IMR-90 (cell line): ENCODE measurements at regions not wholly inside any gene's neighbourhood (a gene's known extent, or its start where the extent isn't known, plus 50 kb on each side); places are given as distances from the start of the nearest gene placed in this dataset.

Source experiments
- ATAC-seq: fragments of 200-7000 bp; cut with Tn5 transposase; 2 replicates; pipeline ENCODE4 v1.9.1; 2020; ENCODE audit warnings: low read depth, mild to moderate bottlenecking, moderate library complexity
- BruUV-seq: library from RNA; stranded (reverse); fragments of 400-500 nt; replicated peaks from 2 replicates; lab custom pipeline; 2021; lab: Mats Ljungman, UMichigan
- CTCF ChIA-PET: fragments of 300-600 bp; formaldehyde crosslinking; extraction: SDS; loops from one replicate; lab custom pipeline; 2021; ENCODE audit warnings: antibody characterized with exemption; lab: Yijun Ruan, JAX
- POLR2A ChIA-PET: fragments of 300-600 bp; sonication (Branson Sonifier 250); formaldehyde crosslinking; loops from one replicate; lab custom pipeline; 2022; ENCODE audit warnings: antibody characterized with exemption; ENCODE audit not compliant: unreplicated experiment; lab: Charles Lee
- DNase-seq: peaks from one replicate; pipeline ENCODE4 v3.0.0; 2013
- H2AFZ ChIP-seq: replicated peaks from 2 replicates; pipeline ENCODE3; 2013; ENCODE audit warnings: low read length, mild to moderate bottlenecking; ENCODE audit not compliant: poor library complexity
- H2AK5ac ChIP-seq: 2 replicates; pipeline ENCODE4 v1.6.1; 2013; ENCODE audit warnings: low read depth, low read length, inconsistent platforms
- H2AK9ac ChIP-seq: replicated peaks from 2 replicates; pipeline ENCODE3; 2013; ENCODE audit warnings: mild to moderate bottlenecking, low read depth, low read length, moderate library complexity; ENCODE audit not compliant: poor library complexity
- H2BK120ac ChIP-seq: 2 replicates; pipeline ENCODE4 v1.6.1; 2013; ENCODE audit warnings: low read depth, low read length, inconsistent platforms
- H2BK15ac ChIP-seq: 3 replicates; pipeline ENCODE4 v1.6.1; 2013; ENCODE audit warnings: low read depth, low read length, inconsistent platforms
- H2BK20ac ChIP-seq: 2 replicates; pipeline ENCODE4 v1.6.1; 2013; ENCODE audit warnings: low read depth, mild to moderate bottlenecking, inconsistent platforms, low read length, moderate library complexity
- H2BK5ac ChIP-seq: 2 replicates; pipeline ENCODE4 v1.6.1; 2013; ENCODE audit warnings: mild to moderate bottlenecking, low read depth, low read length, inconsistent platforms; ENCODE audit not compliant: poor library complexity, severe bottlenecking
- H3K14ac ChIP-seq: replicated peaks from 2 replicates; pipeline ENCODE4 v1.6.1; 2013; ENCODE audit warnings: low read depth, low read length, inconsistent platforms
- H3K18ac ChIP-seq: 2 replicates; pipeline ENCODE4 v1.6.1; 2013; ENCODE audit warnings: low read depth, low read length, control low read depth
- H3K23ac ChIP-seq: 2 replicates; pipeline ENCODE4 v1.6.1; 2013; ENCODE audit warnings: low read depth, low read length, inconsistent platforms
- H3K27ac ChIP-seq: 2 replicates; pipeline ENCODE4 v1.5.1; 2013; ENCODE audit warnings: mild to moderate bottlenecking, control low read depth, low read length; ENCODE audit not compliant: insufficient read depth
- H3K27me3 ChIP-seq: 2 replicates; pipeline ENCODE4 v1.6.1; 2013; ENCODE audit warnings: low read length; ENCODE audit not compliant: control insufficient read depth, insufficient read depth
- H3K36me3 ChIP-seq: 2 replicates; pipeline ENCODE4 v1.6.1; 2013; ENCODE audit warnings: low read length, mixed read lengths; ENCODE audit not compliant: control insufficient read depth, insufficient read depth
- H3K4ac ChIP-seq: 2 replicates; pipeline ENCODE4 v1.6.1; 2013; ENCODE audit warnings: low read depth, low read length, inconsistent platforms
- H3K4me1 ChIP-seq: 2 replicates; pipeline ENCODE4 v1.6.1; 2013; ENCODE audit warnings: low read length, mixed read lengths; ENCODE audit not compliant: control insufficient read depth, insufficient read depth
- H3K4me2 ChIP-seq: 2 replicates; pipeline ENCODE4 v1.6.1; 2013; ENCODE audit warnings: low read depth, mild to moderate bottlenecking, control low read depth, low read length, moderate library complexity
- H3K4me3 ChIP-seq: 2 replicates; pipeline ENCODE4 v1.5.1; 2013; ENCODE audit warnings: low read depth, mild to moderate bottlenecking, control low read depth, low read length, moderate library complexity; ENCODE audit not compliant: insufficient read depth
- H3K56ac ChIP-seq: 2 replicates; pipeline ENCODE4 v1.6.1; 2013; ENCODE audit warnings: low read length, inconsistent platforms; ENCODE audit not compliant: insufficient read depth; ENCODE audit errors: extremely low read depth
- H3K79me1 ChIP-seq, 2 experiments: 2 replicates each; pipeline ENCODE4 v1.6.1; 2013; ENCODE audit warnings: low read length in 2 of 2, inconsistent platforms in 1 of 2, low read depth in 1 of 2
- H3K9ac ChIP-seq: 2 replicates; pipeline ENCODE4 v1.6.1; 2013; ENCODE audit warnings: low read depth, low read length, control low read depth
- H3K9me1 ChIP-seq: 2 replicates; pipeline ENCODE4 v1.6.1; 2013; ENCODE audit warnings: low read length, inconsistent platforms; ENCODE audit not compliant: insufficient read depth
- H3K9me3 ChIP-seq: 2 replicates; pipeline ENCODE4 v1.6.1; 2013; ENCODE audit warnings: low read length; ENCODE audit not compliant: control insufficient read depth, insufficient read depth
- H4K20me1 ChIP-seq: 2 replicates; pipeline ENCODE4 v1.6.1; 2013; ENCODE audit warnings: low read length, inconsistent platforms; ENCODE audit not compliant: insufficient read depth
- H4K5ac ChIP-seq: 2 replicates; pipeline ENCODE4 v1.6.1; 2013; ENCODE audit warnings: mild to moderate bottlenecking, low read depth, low read length, control low read depth
- H4K8ac ChIP-seq, 2 experiments: 2 replicates each; pipeline ENCODE4 v1.6.1; 2013; ENCODE audit warnings: low read depth in 2 of 2, low read length in 2 of 2, control low read depth in 1 of 2, inconsistent platforms in 1 of 2
- H4K91ac ChIP-seq: 2 replicates; pipeline ENCODE4 v1.6.1; 2013; ENCODE audit warnings: low read depth, low read length, inconsistent platforms; ENCODE audit not compliant: insufficient read depth
- BHLHE40 ChIP-seq: fragments of 150-350 bp; IDR thresholded peaks from 2 replicates; pipeline ENCODE4 v1.6.1; 2016; ENCODE audit warnings: mild to moderate bottlenecking, low read depth, low read length
- CEBPB ChIP-seq: IDR thresholded peaks from 2 replicates; pipeline ENCODE4 v1.6.1; 2012; ENCODE audit warnings: low read depth, low read length, improper control_type of control experiment
- CHD1 ChIP-seq: IDR thresholded peaks from 2 replicates; pipeline ENCODE4 v1.6.1; 2012; ENCODE audit warnings: low read depth, low read length, improper control_type of control experiment
- FOS ChIP-seq: fragments of 150-350 bp; IDR thresholded peaks from 2 replicates; pipeline ENCODE4 v1.6.1; 2016; ENCODE audit warnings: low read depth, low read length
- MAFK ChIP-seq: IDR thresholded peaks from 2 replicates; pipeline ENCODE4 v1.6.1; 2012; ENCODE audit warnings: low read depth, low read length, improper control_type of control experiment
- MAZ ChIP-seq: IDR thresholded peaks from 2 replicates; pipeline ENCODE4 v1.6.1; 2012; ENCODE audit warnings: low read depth, mild to moderate bottlenecking, low read length, improper control_type of control experiment, moderate library complexity, borderline replicate concordance
- MXI1 ChIP-seq: IDR thresholded peaks from 2 replicates; pipeline ENCODE4 v1.6.1; 2012; ENCODE audit warnings: low read depth, mild to moderate bottlenecking, low read length, moderate library complexity, borderline replicate concordance
- NFE2L2 ChIP-seq: fragments of 150-350 bp; IDR thresholded peaks from 2 replicates; pipeline ENCODE4 v1.6.1; 2016; ENCODE audit warnings: low read depth, mild to moderate bottlenecking, low read length
- POLR2A ChIP-seq: IDR thresholded peaks from 2 replicates; pipeline ENCODE4 v1.6.1; 2012; ENCODE audit warnings: mild to moderate bottlenecking, low read depth, low read length
- RAD21 ChIP-seq: IDR thresholded peaks from 2 replicates; pipeline ENCODE4 v1.6.1; 2012; ENCODE audit warnings: low read length, improper control_type of control experiment
- RCOR1 ChIP-seq: IDR thresholded peaks from 2 replicates; pipeline ENCODE4 v1.6.1; 2012; ENCODE audit warnings: mild to moderate bottlenecking, low read length, improper control_type of control experiment; ENCODE audit not compliant: insufficient replicate concordance
- RFX5 ChIP-seq: IDR thresholded peaks from 2 replicates; pipeline ENCODE4 v1.8.0; 2012; ENCODE audit warnings: low read depth, mild to moderate bottlenecking, low read length, moderate library complexity
- SMC3 ChIP-seq: fragments of 150-350 bp; IDR thresholded peaks from 2 replicates; pipeline ENCODE4 v1.6.1; 2016; ENCODE audit warnings: low read depth, mild to moderate bottlenecking, antibody characterized with exemption, low read length, moderate library complexity
- WGBS, 2 experiments: methylation state at CpG; one replicate each; pipeline versions ENCODE4 v1.1.5 to v1.1.7; 2013; ENCODE audit warnings: missing lambda C conversion rate in 2 of 2; ENCODE audit not compliant: insufficient read length in 1 of 2; ENCODE audit errors: extremely low coverage in 2 of 2; 5-methylcytosine and 5-hydroxymethylcytosine counted together
- dilution Hi-C: fragments of 300-500 bp; cut with HindIII; formaldehyde crosslinking; loops from one replicate; pipeline ENCODE4 v1.14.3; 2018; ENCODE audit warnings: low sequenced_read_pairs; ENCODE audit not compliant: unreplicated experiment
- in situ Hi-C: fragments of 300-500 bp; cut with MboI; formaldehyde crosslinking; loops from 3 replicates; pipeline ENCODE4 v1.14.3; 2019; ENCODE audit warnings: low sequenced_read_pairs, inconsistent platforms, mixed read lengths
- intact Hi-C: fragments of 100-400 bp; cut with micrococcal nuclease; formaldehyde crosslinking; loops from 2 replicates; pipeline ENCODE4 v1.10.0; 2022
- TF ChIP-seq, protein P1 (sequence below): conservative IDR thresholded peaks from 2 replicates; pipeline ENCODE4 v1.5.1; 2012; ENCODE audit warnings: mild to moderate bottlenecking, low read depth, low read length, improper control_type of control experiment
- TF ChIP-seq, protein P2 (sequence below): fragments of 150-350 bp; IDR thresholded peaks from 2 replicates; pipeline ENCODE4 v1.6.1; 2017; ENCODE audit warnings: mild to moderate bottlenecking, antibody characterized with exemption, low read length, low read depth
- TF ChIP-seq, protein P3 (sequence below): fragments of 150-350 bp; IDR thresholded peaks from 2 replicates; pipeline ENCODE4 v1.6.1; 2016; ENCODE audit warnings: low read depth, mild to moderate bottlenecking, low read length, moderate library complexity, borderline replicate concordance

DNA sequence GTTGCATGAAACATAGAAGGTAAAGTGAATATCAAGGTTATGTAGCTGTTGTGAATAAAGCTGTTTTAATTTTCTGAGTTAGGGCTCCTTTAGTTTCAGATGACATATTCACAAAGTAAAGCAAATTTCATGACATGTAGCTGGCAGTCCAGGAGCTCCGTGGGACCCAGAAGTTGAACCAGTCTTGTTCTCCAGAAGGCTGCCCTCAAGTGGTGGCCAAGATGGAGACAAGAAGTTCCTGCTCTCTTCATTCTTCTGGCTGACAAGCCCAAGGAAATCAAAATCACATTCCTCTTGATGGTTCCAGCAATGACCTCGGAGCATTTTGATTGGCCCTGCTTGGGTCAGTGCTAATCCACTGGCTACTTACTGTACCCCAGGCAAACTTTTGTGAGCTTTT lies 128.7 kb downstream of the LIG4 start:
- Histone ChIP-seq H3K36me3 (no peaks in the 10 kb centered on the region), H4K8ac (no peak overlapping the region), H3K79me1 (no peaks in the 10 kb centered on the region), H3K4me1 (no peaks in the 10 kb centered on the region), H2BK20ac (no peak overlapping the region), H3K14ac (no peak overlapping the region), H3K9me3 (no peaks in the 10 kb centered on the region), H3K56ac (no peak overlapping the region), H2AFZ (no peak overlapping the region), H3K23ac (no peak overlapping the region), H2BK5ac (no peak overlapping the region), H4K91ac (no peak overlapping the region), H3K9me1 (no peaks in the 10 kb centered on the region), H3K27me3 (peaks cover 3% of the 10 kb centered on the region; the same call in 1 of the 2 replicates), H3K4me2 (no peak overlapping the region), H3K9ac (no peak overlapping the region), H2BK15ac (no peak overlapping the region), H2AK5ac (no peak overlapping the region), H3K18ac (no peak overlapping the region), H4K20me1 (no peaks in the 10 kb centered on the region), H2BK120ac (no peak overlapping the region), H3K4ac (no peak overlapping the region), H3K27ac (no peak overlapping the region), H4K5ac (no peak overlapping the region), H3K4me3 (no peak overlapping the region), H2AK9ac (no peak overlapping the region)
- DNase-seq (peak; percentile 46), ATAC-seq (peak; percentile 62)
- dilution Hi-C loops = no loop called here
- POLR2A ChIA-PET = no interaction called here
- BruUV-seq = no TSS peak
- in situ Hi-C loops = no loop called here
- CTCF ChIA-PET = interaction anchor here (0.6 to 1.2 kb wide), 3 partner anchors 34 to 885 kb away, joined by 3 to 7 read pairs (median 3); no protein-coding TSS in a partner anchor
- no peak for TF ChIP-seq RFX5
- TF ChIP-seq CHD1 = no peak
- TF ChIP-seq BHLHE40 = no peak
- TF ChIP-seq, protein P1, sequence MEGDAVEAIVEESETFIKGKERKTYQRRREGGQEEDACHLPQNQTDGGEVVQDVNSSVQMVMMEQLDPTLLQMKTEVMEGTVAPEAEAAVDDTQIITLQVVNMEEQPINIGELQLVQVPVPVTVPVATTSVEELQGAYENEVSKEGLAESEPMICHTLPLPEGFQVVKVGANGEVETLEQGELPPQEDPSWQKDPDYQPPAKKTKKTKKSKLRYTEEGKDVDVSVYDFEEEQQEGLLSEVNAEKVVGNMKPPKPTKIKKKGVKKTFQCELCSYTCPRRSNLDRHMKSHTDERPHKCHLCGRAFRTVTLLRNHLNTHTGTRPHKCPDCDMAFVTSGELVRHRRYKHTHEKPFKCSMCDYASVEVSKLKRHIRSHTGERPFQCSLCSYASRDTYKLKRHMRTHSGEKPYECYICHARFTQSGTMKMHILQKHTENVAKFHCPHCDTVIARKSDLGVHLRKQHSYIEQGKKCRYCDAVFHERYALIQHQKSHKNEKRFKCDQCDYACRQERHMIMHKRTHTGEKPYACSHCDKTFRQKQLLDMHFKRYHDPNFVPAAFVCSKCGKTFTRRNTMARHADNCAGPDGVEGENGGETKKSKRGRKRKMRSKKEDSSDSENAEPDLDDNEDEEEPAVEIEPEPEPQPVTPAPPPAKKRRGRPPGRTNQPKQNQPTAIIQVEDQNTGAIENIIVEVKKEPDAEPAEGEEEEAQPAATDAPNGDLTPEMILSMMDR = peak; percentile 32; the same call in 1 of the 2 replicates
- no peak for TF ChIP-seq NFE2L2
- no peak for TF ChIP-seq POLR2A
- no peak for TF ChIP-seq RCOR1
- peak; percentile 36 for TF ChIP-seq RAD21
- TF ChIP-seq SMC3 = no peak
- TF ChIP-seq, protein P2, sequence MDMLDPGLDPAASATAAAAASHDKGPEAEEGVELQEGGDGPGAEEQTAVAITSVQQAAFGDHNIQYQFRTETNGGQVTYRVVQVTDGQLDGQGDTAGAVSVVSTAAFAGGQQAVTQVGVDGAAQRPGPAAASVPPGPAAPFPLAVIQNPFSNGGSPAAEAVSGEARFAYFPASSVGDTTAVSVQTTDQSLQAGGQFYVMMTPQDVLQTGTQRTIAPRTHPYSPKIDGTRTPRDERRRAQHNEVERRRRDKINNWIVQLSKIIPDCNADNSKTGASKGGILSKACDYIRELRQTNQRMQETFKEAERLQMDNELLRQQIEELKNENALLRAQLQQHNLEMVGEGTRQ = no peak
- TF ChIP-seq MXI1 = no peak
- no peak for TF ChIP-seq MAZ
- no peak for TF ChIP-seq MAFK
- TF ChIP-seq, protein P3, sequence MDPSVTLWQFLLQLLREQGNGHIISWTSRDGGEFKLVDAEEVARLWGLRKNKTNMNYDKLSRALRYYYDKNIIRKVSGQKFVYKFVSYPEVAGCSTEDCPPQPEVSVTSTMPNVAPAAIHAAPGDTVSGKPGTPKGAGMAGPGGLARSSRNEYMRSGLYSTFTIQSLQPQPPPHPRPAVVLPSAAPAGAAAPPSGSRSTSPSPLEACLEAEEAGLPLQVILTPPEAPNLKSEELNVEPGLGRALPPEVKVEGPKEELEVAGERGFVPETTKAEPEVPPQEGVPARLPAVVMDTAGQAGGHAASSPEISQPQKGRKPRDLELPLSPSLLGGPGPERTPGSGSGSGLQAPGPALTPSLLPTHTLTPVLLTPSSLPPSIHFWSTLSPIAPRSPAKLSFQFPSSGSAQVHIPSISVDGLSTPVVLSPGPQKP = no peak
- TF ChIP-seq FOS = no peak
- TF ChIP-seq CEBPB = no peak
- intact Hi-C loops = loop anchor here (1.0 to 5.0 kb wide), 2 partner anchors 219 to 875 kb away; a partner anchor contains a TSS
- no CpG with 5 or more reads among the region's 2 CpGs for WGBS, 2 experiments
